ENCODE measurements at regions not wholly inside any gene's neighbourhood (a gene's known extent, or its start where the extent isn't known, plus 50 kb on each side); places are given as distances from the start of the nearest gene placed in this dataset.
"Not testable (repeated sequence)": the region's sequence is repeated elsewhere in the genome, so short reads cannot be mapped to it uniquely, and the experiment has no call there.

DNA sequence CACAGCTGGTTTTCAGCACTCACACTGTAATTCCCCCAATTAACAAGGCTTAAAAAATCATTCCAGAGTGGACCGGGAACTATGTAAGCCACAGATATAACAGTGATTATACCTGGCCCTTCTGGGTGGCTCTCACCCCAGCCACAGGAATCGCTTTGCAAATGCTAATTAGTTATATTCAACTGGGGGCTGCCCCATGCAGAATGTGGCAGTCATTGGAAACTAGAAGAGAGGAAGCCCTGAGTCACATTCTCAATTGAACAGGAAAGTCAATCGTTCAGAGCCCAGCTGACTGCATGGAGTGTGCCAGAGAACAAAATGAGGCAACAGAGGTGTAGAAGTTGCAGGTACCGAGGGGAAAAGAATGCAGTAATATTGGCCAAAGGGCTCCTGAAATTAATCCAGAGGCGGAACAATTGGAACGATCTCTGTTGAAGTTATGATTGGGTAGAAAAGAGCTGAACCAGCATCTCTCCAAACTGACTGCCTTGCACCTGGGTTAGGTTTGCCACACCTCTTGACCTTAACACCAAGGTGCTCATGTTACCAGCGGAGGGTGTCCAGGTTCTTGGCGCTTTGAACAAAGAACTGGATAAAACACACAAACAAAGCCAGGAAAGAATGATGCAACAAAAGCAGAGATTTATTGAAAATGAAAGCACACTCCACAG is 909.7 kb upstream of the AUTS2 start:
- no peak for DNase-seq

DNA sequence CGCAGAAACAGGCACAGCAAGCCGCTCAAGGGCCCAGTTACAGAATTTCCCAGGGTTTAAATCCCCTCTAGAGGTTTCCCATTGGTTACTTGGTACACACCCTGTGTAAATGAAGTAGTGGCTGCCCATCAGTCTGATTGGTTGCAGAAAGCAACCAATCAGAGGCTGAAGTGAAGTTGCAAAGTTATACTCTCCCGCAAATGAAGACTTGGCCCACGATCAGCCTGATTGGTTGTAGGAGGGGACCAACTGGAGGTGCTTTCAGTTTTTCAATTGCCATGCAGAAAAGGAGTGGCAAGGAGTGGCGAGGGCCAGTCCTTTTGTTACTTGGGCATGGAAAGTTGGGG is 909.2 kb upstream of the AUTS2 start:
- DNase-seq = no peak

GRCh38 chr7:68691261-68692216 is 906.7 kb upstream of the AUTS2 start:
- no peak for DNase-seq

- DNase-seq = no peak
These were observed 905.8 kb upstream of the AUTS2 start for GRCh38 chr7:68692511-68692910.

GRCh38 chr7:68694656-68695055 is 903.6 kb upstream of the AUTS2 start:
- DNase-seq = no peak

GRCh38 chr7:68697796-68698280 is 900.4 kb upstream of the AUTS2 start:
- DNase-seq = no peak

- DNase-seq = no peak
These were observed 899.1 kb upstream of the AUTS2 start for GRCh38 chr7:68699090-68699711.

GRCh38 chr7:68700414-68700813 is 897.9 kb upstream of the AUTS2 start:
- DNase-seq = no peak

DNA sequence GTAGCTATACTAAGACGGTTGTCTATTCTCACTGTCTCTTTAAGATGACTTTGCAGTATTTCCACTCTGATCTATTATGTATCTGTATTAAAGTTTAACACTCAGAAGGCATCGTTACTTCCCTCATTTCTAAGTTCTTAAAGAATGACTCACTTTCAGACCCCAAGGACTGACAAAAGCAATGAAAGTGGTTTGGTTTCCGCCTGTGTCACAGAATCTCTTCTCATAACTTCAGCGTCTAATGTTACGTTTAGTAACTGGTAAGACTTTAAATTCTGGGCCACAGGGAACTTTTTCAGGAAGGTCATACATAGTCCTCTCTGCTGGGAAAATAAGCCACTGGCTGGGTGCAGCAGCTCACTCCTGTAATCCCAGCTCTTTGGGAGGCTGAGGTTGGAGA is 892.0 kb upstream of the AUTS2 start:
- DNase-seq = no peak

- no peak for DNase-seq
These were observed 891.1 kb upstream of the AUTS2 start for GRCh38 chr7:68707159-68707558.

GRCh38 chr7:68707958-68708357 is 890.3 kb upstream of the AUTS2 start:
- no peak for DNase-seq

- DNase-seq = no peak
These were observed 885.2 kb upstream of the AUTS2 start for GRCh38 chr7:68712956-68713495.

- DNase-seq = not testable (repeated sequence)
These were observed 884.1 kb upstream of the AUTS2 start for GRCh38 chr7:68714135-68714534.

DNA sequence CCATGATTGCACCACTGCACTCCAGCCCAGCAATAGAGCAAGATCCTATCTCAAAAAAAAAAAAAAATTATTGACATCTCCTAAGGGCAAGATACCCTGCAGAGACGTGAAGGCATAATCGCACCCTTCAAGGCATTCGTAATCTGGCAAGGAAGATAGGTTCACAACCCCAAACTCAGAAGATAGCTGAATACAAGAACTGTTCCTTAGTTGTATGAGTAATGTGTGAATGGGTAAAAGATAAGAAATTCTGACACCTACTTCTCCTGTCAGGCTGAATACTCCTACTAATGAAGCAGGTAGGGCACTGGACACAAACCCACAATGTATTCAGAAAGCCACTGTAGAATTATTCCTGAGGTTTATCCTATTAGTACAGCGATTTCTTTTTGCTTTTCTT is 882.4 kb upstream of the AUTS2 start:
- no peak for DNase-seq

DNA sequence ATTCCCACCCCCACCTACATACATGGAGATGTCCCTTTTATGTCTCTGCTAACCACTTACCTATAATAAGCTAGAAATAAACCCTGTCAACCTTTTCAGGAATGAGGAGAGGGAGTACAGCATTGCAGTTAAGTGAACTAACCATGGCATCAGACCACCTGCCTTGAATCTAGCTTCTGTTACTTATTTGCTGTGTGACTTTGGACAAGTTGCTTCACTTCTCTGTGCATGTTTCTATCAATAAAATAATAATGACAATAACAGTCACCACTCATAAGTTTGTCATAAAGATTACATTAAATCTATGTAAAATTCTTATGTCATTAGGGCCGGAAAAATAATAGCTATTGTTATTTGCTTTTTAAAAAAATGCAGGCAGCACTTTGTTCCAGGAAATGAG is 881.1 kb upstream of the AUTS2 start:
- no peak for DNase-seq

DNA sequence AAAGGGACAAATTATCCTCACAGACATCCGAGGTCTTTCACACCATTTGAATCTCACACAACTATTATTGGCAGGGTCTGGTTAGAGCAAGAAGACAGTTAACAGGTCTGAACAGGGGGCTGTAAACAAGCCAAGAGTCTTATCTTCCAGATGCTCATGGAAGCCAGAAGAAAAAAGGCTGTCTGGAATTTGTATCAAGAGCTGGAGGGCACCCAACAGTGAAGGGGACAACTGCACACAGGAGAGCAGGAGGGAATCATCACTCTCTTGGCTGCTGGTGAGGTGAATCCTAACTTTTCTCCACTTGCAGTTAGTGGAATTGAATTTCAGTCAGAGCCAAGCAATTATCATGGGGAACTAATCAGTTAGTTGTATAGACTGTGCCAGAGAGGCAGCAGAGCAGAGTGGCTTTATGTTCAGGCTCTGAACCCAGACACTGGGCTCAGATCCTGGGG is 880.2 kb upstream of the AUTS2 start:
- DNase-seq = no peak

- no peak for DNase-seq
These were observed 877.6 kb upstream of the AUTS2 start for GRCh38 chr7:68720697-68721096.

DNA sequence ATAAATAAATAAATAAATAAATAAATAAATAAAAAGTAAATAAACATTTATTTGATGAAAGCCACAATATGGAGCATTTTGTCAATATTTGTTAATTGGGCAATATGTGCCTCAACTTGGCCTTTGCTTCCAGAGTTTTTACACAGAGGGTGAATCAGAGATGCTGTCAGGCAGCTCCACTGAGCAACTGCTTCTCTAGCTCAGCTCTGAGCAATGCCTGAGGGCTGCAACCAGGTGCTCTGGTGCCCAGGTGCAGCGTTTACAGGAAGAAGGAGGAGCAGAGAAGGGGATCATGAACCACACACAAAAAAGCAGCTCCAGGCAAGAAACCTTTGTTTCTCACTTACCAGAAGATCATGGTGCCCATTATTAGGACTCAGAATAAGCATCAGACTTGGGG is 876.2 kb upstream of the AUTS2 start:
- no peak for DNase-seq

- no peak for DNase-seq
These were observed 873.3 kb upstream of the AUTS2 start for GRCh38 chr7:68724965-68725364.

DNA sequence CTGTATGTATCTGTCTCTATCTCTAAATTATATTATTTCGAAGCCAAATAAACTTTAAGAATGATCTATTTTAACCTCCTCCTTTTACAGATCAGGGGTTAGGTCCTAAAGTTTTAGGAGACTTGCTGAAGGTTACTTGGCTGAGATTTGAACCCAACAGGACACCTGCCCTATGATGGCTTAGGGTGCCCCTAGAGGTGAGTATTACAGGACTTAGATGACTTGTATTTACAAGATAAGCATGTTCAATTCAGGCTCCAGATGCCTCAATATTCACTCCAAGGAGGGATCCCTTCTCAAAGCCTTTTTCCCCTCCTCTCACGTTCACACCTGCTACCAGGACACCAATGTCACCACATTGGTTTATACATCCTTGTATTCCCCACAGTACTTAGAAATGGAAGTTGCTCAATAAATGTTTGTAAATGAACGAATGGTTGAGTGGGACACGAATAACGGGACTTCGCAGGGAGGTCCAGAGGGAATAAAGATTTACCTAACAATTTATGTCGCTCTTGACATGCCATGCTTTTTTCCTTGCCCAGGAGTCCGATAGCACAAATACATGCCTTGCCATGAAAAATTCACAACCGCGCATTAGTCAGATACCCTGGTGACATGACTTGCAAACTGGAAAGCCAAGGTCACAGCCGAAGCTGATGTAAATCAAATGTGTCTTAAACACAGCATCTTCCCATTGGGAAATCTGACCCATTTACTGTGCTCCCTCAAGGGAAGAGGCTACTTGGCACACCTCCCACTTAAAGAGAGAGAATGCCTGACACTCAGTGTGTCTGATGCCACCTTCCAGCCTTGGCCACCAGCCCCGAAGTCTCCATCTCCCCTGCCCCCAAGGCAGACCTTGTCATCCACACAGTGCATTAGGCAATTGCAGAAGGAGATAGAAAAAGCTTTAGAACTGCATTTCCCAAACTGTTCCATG is 872.2 kb upstream of the AUTS2 start:
- no peak for DNase-seq

DNA sequence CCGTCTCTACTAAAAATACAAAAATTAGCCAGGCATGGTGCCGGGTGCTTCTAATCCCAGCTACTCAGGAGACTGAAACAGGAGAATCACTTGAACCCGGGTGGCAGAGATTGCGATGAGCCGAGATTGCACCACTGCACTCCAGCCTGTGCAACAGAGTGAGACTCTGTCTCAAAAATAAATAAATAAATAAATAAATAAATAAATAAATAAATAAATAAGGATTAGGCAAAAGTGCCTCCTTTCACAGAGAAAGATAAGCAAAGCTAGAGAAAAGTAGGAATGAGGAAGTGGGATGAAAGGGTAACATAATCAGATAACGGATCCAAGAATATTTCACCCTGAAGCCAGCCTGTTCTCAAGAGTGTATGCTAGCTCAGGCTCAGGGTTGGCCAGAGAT is 869.6 kb upstream of the AUTS2 start:
- not testable (repeated sequence) for DNase-seq

- DNase-seq = no peak
These were observed 868.9 kb upstream of the AUTS2 start for GRCh38 chr7:68729371-68729770.
